ENCODE measurements at regions not wholly inside any gene's neighbourhood (a gene's known extent, or its start where the extent isn't known, plus 50 kb on each side); places are given as distances from the start of the nearest gene placed in this dataset.

- no peak for TF ChIP-seq POLR2AphosphoS5 (IDR thresholded peaks at IDR 0.05; ENCODE audit: low read depth, low read length)
- no peak for TF ChIP-seq JUND (IDR thresholded peaks at IDR 0.05)
These were observed 106.0 kb upstream of the TAF1B start for GRCh38 chr2:9737053-9737875.

All from HCT116 (cell line).